Left ventricle myocardium inferior (tissue), 1 donor: ENCODE measurements at regions not wholly inside any gene's neighbourhood (a gene's known extent, or its start where the extent isn't known, plus 50 kb on each side); places are given as distances from the start of the nearest gene placed in this dataset.

Experiments used
- DNase-seq: peaks from one replicate; pipeline ENCODE4 v3.0.0-alpha.2; 2020
- H3K27ac ChIP-seq: fragments of 200-600 bp; replicated peaks from 2 replicates; pipeline ENCODE4 v1.8.0; 2021
- H3K27me3 ChIP-seq: fragments of 200-600 bp; 2 replicates; pipeline ENCODE4 v1.8.0; 2021; ENCODE audit warnings: low read depth
- H3K36me3 ChIP-seq: fragments of 200-600 bp; 2 replicates; pipeline ENCODE4 v1.8.0; 2021
- H3K4me1 ChIP-seq: fragments of 200-600 bp; 2 replicates; pipeline ENCODE4 v1.8.0; 2021
- H3K4me3 ChIP-seq: fragments of 200-600 bp; 2 replicates; pipeline ENCODE4 v1.8.0; 2021; ENCODE audit warnings: mild to moderate bottlenecking, moderate library complexity
- H3K9me3 ChIP-seq: fragments of 200-600 bp; replicated peaks from 2 replicates; pipeline ENCODE4 v1.8.0; 2021
- intact Hi-C: fragments of 100-400 bp; cut with micrococcal nuclease; formaldehyde crosslinking; loops from one replicate; pipeline ENCODE4 v1.11.0; 2022
- TF ChIP-seq, protein P1 (sequence below): fragments of 200-600 bp; IDR thresholded peaks from 2 replicates; pipeline ENCODE4 v1.8.0; 2021; ENCODE audit warnings: antibody characterized with exemption, mild to moderate bottlenecking, borderline replicate concordance
- donor health status: DM: no; HTN: yes; CAD: no; lungs with severe emphysema.

DNA sequence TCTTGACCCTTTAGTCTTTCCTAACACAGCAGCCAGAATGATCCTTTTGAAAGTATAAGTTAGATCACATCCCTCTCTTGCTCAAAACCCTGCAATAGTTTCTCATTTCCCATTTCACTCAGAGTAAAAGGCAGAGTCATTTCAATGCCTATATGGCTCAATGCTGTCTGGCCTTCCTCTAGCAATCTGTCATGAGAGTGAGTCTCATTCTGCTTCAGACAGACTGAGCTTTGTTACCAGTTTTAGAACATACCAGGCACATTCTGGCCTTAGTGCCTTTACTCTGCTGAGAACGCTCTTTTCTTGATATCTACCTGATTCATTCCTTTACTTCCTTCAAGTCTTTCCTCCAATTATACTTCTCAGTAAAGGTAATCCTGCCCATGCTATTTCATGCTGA is 372.8 kb upstream of the PKN2 start:
- Histone ChIP-seq H3K27me3 (no peaks in the 10 kb centered on the region), H3K9me3 (no peaks in the 10 kb centered on the region), H3K27ac (no peak overlapping the region), H3K36me3 (no peaks in the 10 kb centered on the region), H3K4me1 (no peaks in the 10 kb centered on the region), H3K4me3 (no peak overlapping the region)
- DNase-seq = no peak
- TF ChIP-seq, protein P1, sequence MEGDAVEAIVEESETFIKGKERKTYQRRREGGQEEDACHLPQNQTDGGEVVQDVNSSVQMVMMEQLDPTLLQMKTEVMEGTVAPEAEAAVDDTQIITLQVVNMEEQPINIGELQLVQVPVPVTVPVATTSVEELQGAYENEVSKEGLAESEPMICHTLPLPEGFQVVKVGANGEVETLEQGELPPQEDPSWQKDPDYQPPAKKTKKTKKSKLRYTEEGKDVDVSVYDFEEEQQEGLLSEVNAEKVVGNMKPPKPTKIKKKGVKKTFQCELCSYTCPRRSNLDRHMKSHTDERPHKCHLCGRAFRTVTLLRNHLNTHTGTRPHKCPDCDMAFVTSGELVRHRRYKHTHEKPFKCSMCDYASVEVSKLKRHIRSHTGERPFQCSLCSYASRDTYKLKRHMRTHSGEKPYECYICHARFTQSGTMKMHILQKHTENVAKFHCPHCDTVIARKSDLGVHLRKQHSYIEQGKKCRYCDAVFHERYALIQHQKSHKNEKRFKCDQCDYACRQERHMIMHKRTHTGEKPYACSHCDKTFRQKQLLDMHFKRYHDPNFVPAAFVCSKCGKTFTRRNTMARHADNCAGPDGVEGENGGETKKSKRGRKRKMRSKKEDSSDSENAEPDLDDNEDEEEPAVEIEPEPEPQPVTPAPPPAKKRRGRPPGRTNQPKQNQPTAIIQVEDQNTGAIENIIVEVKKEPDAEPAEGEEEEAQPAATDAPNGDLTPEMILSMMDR = no peak
- intact Hi-C loops = no loop called here

DNA sequence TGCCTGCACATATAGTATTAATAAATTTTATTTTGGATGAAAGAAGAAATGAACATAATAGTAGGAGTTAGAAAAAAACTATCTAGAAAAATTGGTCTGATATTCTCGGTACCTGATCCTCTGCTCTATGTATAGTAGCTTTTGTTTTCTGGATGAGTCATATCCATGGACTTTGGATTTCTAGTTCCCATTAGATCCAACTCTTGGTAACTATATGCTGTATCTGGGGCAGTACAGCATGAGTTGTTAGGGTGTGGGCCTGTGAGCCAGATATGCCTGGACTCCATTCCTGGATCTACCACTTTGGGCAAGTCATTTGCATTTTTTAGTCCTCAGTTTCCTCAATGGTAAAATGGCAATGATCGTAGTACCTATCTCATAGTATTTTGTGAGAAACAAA is 372.2 kb upstream of the PKN2 start:
- TF ChIP-seq, protein P1 = no peak
- Histone ChIP-seq H3K9me3 (no peaks in the 10 kb centered on the region), H3K4me1 (no peaks in the 10 kb centered on the region), H3K27me3 (no peaks in the 10 kb centered on the region), H3K36me3 (no peaks in the 10 kb centered on the region), H3K27ac (no peak overlapping the region), H3K4me3 (no peak overlapping the region)
- intact Hi-C loops = no loop called here
- DNase-seq = no peak

DNA sequence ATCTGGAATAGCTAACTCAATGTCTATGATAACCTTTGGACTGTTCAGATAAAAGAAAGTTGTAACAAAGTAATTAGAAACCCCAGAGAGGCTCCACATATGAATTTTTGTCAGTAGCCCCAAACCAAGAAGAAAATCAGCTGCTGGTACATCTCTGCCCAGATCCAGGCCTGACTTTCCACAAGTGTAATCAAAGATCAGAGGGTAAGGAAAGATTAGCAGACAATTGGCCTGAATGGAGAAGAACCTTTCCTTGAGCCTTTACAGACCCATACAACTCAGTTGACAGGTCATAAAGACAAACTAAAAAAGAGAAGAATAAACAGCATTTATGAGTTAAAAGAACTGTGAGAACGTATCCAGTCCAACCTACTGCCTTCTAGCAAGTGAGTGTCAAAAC is 366.7 kb upstream of the PKN2 start:
- no peak overlapping the region for H3K4me3 ChIP-seq
- H3K9me3 ChIP-seq = no peaks in the 10 kb centered on the region
- no peaks in the 10 kb centered on the region for H3K27me3 ChIP-seq
- no peak overlapping the region for H3K27ac ChIP-seq
- no peaks in the 10 kb centered on the region for H3K36me3 ChIP-seq
- no peak for DNase-seq
- intact Hi-C loops = no loop called here
- peaks cover 5% of the 10 kb centered on the region for H3K4me1 ChIP-seq
- TF ChIP-seq, protein P1 = no peak

DNA sequence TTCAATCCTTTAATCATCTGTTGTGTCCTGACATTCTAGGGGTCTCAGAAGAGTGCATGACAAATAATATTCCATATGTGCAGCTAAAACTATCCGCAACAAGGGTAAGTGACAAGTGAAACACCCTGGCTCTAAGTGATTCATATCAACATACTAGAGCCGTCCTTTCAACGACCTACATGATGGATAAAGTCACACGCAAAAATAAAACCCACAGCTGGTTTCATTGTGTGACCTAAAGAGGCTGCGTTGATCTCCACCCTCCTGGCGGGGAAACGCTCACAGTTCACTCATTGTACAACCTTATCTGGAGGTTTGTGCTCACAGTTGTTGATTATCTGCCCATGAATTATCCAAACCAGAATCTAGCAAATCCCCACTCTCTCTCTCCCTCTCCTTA is 365.3 kb upstream of the PKN2 start:
- no peaks in the 10 kb centered on the region for H3K27me3 ChIP-seq
- intact Hi-C loops = no loop called here
- H3K9me3 ChIP-seq = no peaks in the 10 kb centered on the region
- TF ChIP-seq, protein P1 = no peak
- DNase-seq = no peak
- no peaks in the 10 kb centered on the region for H3K36me3 ChIP-seq
- no peak overlapping the region for H3K27ac ChIP-seq
- peak overlapping the region; percentile 14 for H3K4me3 ChIP-seq
- peaks cover 5% of the 10 kb centered on the region for H3K4me1 ChIP-seq

DNA sequence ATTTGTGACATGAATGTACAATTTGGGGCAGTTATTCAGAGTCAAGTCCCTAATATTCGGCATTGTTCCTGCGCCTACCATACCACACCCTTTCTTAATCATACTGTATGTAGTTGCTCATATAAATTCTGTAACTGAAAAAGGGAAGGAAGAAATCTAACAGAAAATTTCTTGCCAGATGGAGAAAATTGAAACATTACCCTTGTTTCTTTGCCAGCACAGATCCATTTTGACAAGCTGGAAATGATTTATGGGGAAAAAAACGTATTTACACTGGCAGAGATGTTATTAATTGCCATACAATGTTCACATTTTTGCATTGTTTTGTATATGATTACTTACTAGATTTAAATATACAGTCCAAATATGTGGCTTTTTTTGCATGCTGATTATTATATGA is 363.8 kb upstream of the PKN2 start:
- Histone ChIP-seq H3K9me3 (no peaks in the 10 kb centered on the region), H3K27me3 (no peaks in the 10 kb centered on the region), H3K4me3 (no peak overlapping the region), H3K27ac (no peak overlapping the region), H3K36me3 (no peaks in the 10 kb centered on the region), H3K4me1 (peaks cover 8% of the 10 kb centered on the region)
- TF ChIP-seq, protein P1 = no peak
- intact Hi-C loops = no loop called here
- DNase-seq = no peak

DNA sequence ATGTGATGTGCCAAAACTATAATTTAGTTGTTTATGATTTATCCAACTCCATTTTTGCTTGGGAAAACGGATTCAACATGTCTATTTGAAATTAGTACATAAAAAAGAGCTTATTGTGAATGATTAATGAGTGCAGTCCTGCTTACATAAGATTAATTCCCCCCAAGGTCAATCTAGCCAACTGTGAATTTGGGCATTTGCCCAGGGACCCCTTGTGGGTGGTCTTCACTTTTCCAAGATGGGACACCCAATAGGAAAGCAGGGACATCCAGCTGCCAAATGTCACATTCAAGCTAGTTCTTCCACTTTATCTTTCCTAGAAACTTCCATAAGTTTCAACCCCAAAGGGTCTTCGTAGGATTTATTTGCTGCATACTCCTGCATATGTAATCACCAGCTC is 362.4 kb upstream of the PKN2 start:
- TF ChIP-seq, protein P1 = no peak
- Histone ChIP-seq H3K4me3 (no peak overlapping the region), H3K4me1 (peaks cover 15% of the 10 kb centered on the region), H3K9me3 (no peaks in the 10 kb centered on the region), H3K27ac (no peak overlapping the region), H3K36me3 (no peaks in the 10 kb centered on the region), H3K27me3 (no peaks in the 10 kb centered on the region)
- no peak for DNase-seq
- intact Hi-C loops = no loop called here
